ENCODE measurements at regions not wholly inside any gene's neighbourhood (a gene's known extent, or its start where the extent isn't known, plus 50 kb on each side); places are given as distances from the start of the nearest gene placed in this dataset.

DNA sequence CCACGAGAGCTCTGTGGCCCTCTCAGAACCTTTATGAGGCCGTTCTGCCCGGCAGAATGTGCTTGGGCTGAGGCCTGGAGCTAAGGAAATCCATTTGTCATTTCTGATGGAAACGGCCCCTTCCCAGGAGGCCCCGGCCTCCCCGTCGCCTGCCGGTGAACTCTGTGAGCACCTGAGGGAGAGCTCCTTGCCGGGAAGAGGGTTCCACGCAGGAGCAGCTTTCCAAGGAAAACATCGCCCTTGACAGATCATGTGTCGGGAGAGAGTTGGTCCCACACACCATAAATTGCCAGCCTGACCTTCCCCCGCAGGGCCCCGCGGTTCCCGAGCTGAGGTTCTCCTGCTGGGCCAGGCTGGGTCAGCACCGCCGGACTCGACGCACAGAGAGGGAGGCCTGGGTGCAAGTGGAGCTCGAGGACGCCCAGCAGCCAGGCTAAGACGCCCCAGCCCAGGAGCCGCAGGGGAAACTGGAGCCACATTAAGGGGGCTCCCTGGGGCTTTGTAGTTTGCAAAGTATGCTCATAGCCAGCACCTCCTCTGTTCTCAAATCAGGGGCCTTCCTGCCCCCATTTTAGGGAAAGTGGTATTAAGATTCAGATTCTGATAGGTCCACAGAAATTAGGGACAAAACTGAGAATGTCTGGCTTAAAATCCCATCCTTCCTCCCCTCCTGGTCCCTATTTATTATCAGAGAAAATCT, 239.5 kb downstream of the FOXD2 start:
- TF ChIP-seq, protein P1, sequence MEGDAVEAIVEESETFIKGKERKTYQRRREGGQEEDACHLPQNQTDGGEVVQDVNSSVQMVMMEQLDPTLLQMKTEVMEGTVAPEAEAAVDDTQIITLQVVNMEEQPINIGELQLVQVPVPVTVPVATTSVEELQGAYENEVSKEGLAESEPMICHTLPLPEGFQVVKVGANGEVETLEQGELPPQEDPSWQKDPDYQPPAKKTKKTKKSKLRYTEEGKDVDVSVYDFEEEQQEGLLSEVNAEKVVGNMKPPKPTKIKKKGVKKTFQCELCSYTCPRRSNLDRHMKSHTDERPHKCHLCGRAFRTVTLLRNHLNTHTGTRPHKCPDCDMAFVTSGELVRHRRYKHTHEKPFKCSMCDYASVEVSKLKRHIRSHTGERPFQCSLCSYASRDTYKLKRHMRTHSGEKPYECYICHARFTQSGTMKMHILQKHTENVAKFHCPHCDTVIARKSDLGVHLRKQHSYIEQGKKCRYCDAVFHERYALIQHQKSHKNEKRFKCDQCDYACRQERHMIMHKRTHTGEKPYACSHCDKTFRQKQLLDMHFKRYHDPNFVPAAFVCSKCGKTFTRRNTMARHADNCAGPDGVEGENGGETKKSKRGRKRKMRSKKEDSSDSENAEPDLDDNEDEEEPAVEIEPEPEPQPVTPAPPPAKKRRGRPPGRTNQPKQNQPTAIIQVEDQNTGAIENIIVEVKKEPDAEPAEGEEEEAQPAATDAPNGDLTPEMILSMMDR (IDR thresholded peaks at IDR 0.05 in 4 of 5, conservative IDR thresholded peaks at IDR 0.05 in 1 of 5): no peak
- TF ChIP-seq POLR2A (IDR thresholded peaks at IDR 0.05): no peak
